ENCODE measurements at regions not wholly inside any gene's neighbourhood (a gene's known extent, or its start where the extent isn't known, plus 50 kb on each side); places are given as distances from the start of the nearest gene placed in this dataset.

- no peak for DNase-seq
Observed at GRCh38 chr9:115373000-115373709, 255.2 kb upstream of the TNC start.

- no peak for DNase-seq
Observed at GRCh38 chr9:115373710-115374045, 255.7 kb upstream of the TNC start.

GRCh38 chr9:115374724-115375268, 256.8 kb upstream of the TNC start:
- no peak for DNase-seq

DNA sequence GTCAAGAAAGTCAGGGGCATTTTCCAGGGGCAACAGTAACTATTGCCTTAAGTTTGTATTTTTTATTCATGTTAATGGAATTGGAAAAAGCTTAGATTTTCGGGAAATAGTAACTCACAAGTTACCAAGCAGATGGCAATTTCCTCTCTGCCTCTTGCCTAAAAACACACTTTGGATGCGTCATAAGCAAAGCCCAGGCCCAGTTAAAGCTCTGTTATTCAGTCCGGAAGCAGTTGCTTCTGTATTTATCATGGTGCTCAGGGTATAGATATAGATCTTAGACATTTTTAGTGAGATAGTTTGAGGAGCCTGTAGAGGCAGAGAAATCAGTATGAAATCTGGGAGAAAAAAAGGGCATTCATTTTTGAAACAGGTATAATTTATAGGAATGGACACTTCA, 260.3 kb upstream of the TNC start:
- no peak for DNase-seq

GRCh38 chr9:115378758-115379157, 260.8 kb upstream of the TNC start:
- no peak for DNase-seq

DNA sequence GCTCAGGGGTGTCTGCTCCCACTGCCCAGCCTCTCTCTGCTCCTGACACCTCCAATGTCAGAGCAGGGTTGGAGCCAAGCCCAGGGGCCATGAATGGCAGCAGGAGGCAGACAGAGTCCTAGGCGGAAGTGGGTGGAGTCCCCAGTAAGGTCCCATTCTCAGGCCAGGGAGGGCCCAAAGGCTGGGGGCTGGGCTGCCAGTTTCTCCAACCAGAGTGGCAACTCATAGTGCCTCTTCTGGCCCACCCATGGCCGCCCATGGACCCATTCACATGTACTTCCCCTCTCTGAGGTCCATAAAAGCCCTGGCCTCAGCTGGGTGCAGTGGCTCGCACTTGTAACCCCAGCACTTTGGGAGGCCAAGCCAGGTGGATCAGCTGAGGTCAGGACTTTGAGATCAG, 261.8 kb upstream of the TNC start:
- DNase-seq = no peak

GRCh38 chr9:115382865-115383264, 264.9 kb upstream of the TNC start:
- no peak for DNase-seq

- DNase-seq = no peak
Observed at GRCh38 chr9:115385383-115386122, 267.6 kb upstream of the TNC start.

DNA sequence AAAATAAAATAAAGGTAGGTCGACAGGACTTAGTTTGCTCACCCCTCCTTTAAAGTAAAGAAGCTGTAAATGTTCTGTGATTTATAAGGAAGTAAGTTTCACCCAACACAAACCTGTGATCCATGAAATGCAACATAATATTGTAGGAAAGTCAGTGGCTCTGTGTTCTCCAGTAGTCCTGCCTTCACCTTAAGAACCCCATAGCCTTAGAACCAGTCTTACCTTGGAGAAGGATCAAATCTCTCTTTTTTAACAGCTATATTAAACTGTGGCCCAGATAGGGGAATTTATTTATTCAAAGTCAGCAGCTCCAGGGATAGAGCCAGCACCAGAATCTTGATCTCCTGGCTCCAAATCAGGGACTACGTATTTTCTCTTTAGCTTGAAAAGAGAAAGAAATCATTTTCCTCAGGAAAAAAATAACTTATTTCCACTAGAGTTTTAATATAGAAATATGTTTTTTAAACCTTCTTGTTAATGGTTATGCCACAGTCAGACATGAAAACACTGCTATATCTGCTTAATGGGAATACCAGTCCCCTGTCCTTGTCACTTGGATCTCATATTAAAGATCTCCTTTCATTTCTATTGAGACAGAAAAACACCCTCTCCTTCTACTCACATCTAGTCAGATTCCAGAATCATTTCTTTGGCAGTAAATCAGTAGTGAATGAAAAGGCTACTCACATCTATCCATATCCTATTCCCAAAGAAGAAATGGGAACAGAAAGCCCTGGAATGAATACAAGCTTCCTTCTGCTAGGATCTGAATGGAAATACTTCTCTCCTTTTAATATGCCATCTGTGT, 269.2 kb upstream of the TNC start:
- DNase-seq = no peak

- no peak for DNase-seq
Observed at GRCh38 chr9:115391168-115391825, 273.3 kb upstream of the TNC start.

DNA sequence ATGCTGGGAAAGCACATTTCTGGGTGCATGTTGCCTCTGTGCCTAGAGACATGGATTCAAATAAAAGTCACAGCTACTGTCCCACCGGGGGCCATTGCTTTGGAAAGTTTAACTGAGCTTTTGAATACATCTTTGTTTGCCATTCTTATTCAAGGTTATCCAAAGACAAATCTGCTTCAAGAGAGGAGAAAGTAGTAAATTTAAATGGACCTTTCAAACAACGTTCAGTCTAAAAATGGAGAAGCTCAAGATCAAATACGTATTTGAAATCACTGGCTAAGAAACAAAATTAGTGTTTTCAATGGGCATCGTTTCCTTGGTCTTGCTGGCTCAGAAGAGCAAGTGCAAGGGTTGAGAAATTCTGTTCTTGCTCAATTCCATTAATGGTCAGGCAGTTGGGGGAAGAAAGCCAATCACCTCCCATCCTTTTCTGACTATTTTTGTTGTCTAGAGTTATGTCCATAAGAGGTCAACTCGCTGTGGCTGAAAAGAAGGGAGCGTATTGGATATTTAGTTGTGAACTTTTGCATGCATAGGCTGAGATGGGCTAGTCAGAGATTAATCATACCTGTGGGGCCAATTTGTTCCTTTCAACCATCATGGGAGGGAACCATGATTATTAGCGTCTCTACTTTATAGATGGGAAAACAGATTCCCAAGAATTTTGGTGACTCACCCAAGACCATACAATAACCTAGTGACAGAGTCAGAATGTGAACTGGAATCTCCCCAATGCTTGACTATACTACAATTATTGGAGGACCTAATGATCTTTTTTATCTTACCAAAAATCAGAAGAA, 276.2 kb upstream of the TNC start:
- DNase-seq = no peak

GRCh38 chr9:115395511-115396021, 277.6 kb upstream of the TNC start:
- DNase-seq = no peak

DNA sequence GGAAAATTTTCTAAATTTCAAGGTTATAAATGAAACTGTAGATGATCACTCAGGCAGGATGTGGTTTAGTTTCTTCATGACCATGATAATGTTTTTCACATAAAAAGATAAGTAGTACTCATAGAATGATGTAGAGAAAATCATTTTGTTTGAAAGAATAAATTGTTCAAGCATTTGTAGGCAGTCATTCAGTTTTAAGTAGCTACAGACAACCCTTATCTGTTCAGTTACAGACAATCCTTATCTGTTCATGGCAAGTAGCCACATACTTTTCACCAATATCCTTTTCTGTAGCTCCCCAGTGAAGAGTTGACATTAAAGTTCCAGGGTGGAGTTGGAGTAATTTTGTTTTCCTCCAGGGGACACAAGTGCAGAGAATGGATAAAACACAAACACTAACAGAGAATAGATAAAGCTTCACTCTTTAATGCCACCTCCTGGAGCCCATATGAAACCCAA, 278.1 kb upstream of the TNC start:
- no peak for DNase-seq

DNA sequence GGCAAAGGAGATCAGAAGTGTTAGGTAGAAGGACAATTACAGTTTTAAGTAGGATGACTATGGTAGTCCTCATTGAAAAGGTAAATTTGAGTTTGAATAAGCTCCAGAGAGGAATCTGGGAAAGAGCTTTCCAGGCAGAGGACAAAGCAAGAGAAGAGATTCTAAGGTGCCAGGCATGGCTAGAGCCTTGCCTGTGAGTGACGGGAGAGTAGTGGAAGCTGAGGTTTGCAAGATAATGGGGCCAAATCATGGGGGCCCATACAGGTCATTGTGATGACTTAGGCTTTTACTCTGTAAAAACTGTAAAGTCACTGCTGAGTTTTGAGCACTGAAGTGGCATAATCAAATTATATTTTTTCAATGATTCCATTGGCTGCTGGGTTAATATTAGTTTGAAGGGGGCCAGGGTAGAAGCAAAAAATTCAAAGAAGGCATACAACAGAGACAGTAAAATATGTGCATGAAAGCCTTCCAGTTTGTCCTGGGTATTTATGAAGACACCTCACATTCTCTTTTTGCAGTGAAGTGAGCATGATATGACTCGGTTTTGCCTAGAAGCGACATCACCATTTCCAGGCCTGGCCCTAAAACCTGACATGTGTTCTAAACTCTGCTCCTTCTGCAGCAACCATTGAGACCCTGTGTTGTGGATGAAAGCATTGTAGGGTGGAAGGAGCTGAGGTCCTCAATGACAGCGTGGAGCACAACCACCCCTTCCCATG, 279.8 kb upstream of the TNC start:
- no peak for DNase-seq

DNA sequence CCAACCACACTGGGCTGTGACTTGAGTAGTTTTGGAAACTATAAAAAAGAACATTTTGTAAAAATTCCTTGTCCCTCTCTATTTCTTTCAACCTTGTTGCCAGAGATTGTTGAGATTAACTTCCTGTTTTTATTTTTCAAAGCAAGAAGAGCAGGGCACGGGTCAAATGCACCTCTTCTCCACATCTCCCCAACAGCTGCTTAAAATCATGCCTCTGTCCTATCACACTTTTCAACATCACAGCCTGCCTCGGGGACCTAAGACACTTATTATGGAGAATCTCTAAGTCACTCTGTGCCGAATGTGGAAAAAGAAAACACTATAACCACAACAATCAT, 280.3 kb upstream of the TNC start:
- no peak for DNase-seq

DNA sequence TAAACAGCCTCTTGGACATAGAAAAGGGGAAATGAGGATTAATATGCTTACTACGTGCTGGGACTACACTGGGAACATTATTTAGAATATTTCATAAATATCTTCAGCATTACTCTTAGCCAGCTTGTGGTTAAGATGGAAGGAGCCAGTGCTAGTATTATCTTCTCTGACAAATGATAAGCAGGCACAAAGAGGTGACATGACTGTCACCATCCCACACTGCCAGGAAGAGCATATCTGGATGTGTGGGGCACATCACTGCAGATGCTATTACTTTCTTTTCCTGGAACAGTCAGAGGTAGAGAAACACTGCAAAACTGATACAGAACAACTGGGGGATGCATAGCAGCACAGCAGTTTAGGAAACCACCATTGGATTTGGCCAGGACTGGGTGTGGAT, 281.0 kb upstream of the TNC start:
- DNase-seq = no peak

DNA sequence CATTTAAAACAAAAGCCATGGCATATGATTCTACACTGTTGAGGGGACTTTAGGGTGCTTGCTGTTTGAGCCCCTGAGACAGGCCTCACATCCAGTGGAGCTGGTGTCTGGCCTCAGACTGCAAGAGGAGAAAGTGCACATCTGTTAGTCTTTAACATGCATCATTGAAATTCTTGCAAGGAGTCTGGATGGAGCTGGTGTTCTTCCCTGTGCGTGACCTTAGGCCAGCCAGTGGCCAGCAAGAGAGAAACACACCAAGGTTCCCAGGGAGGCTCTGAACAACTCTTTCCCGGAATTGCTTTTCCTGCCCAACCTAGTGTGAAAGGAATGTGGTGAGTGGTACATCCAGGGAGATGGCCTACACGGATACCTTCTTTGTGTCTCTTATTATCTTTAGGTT, 282.8 kb upstream of the TNC start:
- no peak for DNase-seq

DNA sequence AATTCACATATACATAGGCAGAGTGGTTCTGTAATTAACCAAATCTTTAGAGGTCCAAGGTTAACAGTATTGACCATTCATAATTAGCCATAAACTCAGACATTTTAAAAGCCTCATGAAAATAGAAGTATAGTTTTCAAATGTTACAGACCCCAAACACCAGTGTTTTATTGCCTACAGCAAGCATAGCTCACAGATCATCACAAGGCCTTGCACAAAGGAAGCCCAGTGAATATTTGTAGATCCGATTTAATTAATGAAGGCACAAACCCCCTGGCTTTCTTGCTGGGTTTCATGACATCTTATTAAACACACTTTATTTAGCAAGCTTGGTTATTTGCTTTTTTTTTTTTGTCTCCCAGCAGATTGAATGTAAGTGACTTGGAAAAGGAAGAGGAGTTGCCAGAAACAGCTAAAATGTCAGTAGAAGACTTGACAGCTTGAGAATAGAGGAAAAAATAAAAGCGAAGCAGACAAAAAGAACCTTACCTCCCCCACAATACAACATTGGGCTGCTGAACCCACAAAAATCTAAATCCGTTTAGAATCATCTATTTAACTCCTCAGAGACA, 283.9 kb upstream of the TNC start:
- no peak for DNase-seq

DNA sequence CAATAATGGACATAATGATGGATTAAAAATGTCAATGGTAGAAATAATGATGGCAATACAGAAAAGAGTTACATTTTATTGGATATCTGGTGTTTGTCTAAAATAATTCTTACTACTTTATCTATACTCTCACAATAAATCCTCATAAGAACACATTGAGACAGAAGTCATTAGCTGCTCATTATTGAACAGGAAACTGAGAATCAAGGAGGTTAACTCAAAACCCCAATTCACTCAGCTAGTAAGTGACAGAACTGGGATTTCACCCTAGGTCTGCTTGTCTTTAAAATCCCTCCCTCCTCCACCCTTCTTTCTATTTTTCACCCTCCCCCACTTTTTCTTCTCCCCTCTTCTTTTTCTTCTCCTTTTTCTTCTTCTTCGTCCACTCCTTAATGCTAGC, 285.8 kb upstream of the TNC start:
- DNase-seq = no peak

DNA sequence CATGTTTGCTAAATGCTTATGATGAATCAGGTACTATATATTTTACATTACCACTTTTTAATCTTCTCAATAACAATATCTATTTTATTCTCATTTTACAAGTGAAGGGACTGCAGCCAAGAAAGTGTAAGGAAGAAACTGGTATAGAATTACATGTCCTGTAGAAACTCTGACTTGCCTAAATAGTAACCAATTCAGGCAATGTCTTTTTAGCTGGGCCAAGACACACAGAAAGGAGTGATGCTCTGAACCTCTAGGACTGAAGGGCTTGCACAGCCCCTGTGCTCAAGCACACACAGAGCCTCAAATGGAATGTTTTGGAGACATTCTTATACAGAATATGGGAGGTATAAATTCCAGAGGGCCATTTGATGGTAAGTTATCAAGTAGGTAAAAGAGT, 286.4 kb upstream of the TNC start:
- DNase-seq = no peak

- DNase-seq = no peak
Observed at GRCh38 chr9:115411516-115411915, 293.6 kb upstream of the TNC start.

Measured in CD4-positive, alpha-beta T cell treated with Interleukin-4 for 4 hours (primary cell).